GM12878 (cell line): ENCODE measurements at regions not wholly inside any gene's neighbourhood (a gene's known extent, or its start where the extent isn't known, plus 50 kb on each side); places are given as distances from the start of the nearest gene placed in this dataset.

Experiments
- ATAC-seq: fragments of 200-7000 bp; cut with Tn5 transposase; 3 replicates; pipeline ENCODE4 v1.9.1; 2020; ENCODE audit warnings: mild to moderate bottlenecking, moderate library complexity
- BruUV-seq: library from RNA; stranded (reverse); fragments of 400-500 nt; replicated peaks from 2 replicates; lab custom pipeline; 2021; lab: Mats Ljungman, UMichigan
- CTCF ChIA-PET: fragments of 300-600 bp; sonication (Branson Sonifier 250); formaldehyde crosslinking; extraction: SDS; loops from one replicate; lab custom pipeline; 2021; ENCODE audit warnings: inconsistent platforms; lab: Yijun Ruan, JAX
- POLR2A ChIA-PET: fragments of 350-600 bp; formaldehyde crosslinking; extraction: SDS; loops from one replicate; lab custom pipeline; 2021; ENCODE audit warnings: inconsistent platforms; lab: Charles Lee
- RAD21 ChIA-PET: fragments of 300-600 bp; sonication (Branson Sonifier 250); formaldehyde crosslinking; loops from one replicate; lab custom pipeline; 2023; ENCODE audit warnings: antibody characterized with exemption; ENCODE audit not compliant: unreplicated experiment; lab: Charles Lee
- SMC1A ChIA-PET: fragments of 300-600 bp; sonication (Branson Sonifier 250); formaldehyde crosslinking; loops from one replicate; lab custom pipeline; 2023; ENCODE audit not compliant: unreplicated experiment, uncharacterized antibody; lab: Charles Lee
- DNase-seq: peaks from one replicate; pipeline ENCODE4 v3.0.0-alpha.2; 2011; ENCODE audit warnings: low read depth, low spot score
- FAIRE-seq: peaks from 3 replicates; lab custom pipeline; 2011; peaks lifted over from hg19 to GRCh38; lab: Jason Lieb, UNC
- H2AFZ ChIP-seq: 2 replicates; pipeline ENCODE4 v1.6.0; 2011; ENCODE audit warnings: low read depth, low read length, control low read depth; ENCODE audit not compliant: control insufficient read depth
- H3K27ac ChIP-seq: 2 replicates; pipeline ENCODE4 v1.5.1; 2011; ENCODE audit warnings: control low read depth; ENCODE audit not compliant: control insufficient read depth, insufficient read depth
- H3K27me3 ChIP-seq, 2 experiments: replicated peaks in 1 of 2; 2 replicates each; pipeline versions ENCODE4 v1.6.0 to v1.6.1; 2011; ENCODE audit warnings: low read length in 1 of 2; ENCODE audit not compliant: control insufficient read depth in 2 of 2, insufficient read depth in 2 of 2
- H3K36me3 ChIP-seq, 2 experiments: 2 replicates each; pipeline ENCODE4 v1.5.1; 2011; ENCODE audit warnings: low read length in 1 of 2; ENCODE audit not compliant: control insufficient read depth in 2 of 2, insufficient read depth in 2 of 2
- H3K4me1 ChIP-seq: 2 replicates; pipeline ENCODE4 v1.6.1; 2011; ENCODE audit warnings: mild to moderate bottlenecking, low read length, moderate library complexity, mixed read lengths; ENCODE audit not compliant: control insufficient read depth, insufficient read depth
- H3K4me2 ChIP-seq: 2 replicates; pipeline ENCODE4 v1.6.0; 2011; ENCODE audit warnings: control low read depth; ENCODE audit not compliant: control insufficient read depth, insufficient read depth
- H3K4me3 ChIP-seq: fragments of 200-600 bp; sonication (generic); 2 replicates; pipeline ENCODE4 v1.5.1; 2016
- H3K79me2 ChIP-seq: 2 replicates; pipeline ENCODE4 v1.6.0; 2011; ENCODE audit warnings: low read length; ENCODE audit not compliant: control insufficient read depth, insufficient read depth
- H3K9ac ChIP-seq: 2 replicates; pipeline ENCODE4 v1.8.0; 2011; ENCODE audit warnings: low read length, control low read depth, mixed read lengths; ENCODE audit not compliant: control insufficient read depth, insufficient read depth
- H3K9me3 ChIP-seq: replicated peaks from 3 replicates; pipeline ENCODE4 v1.5.1; 2011; ENCODE audit warnings: mild to moderate bottlenecking, low read length; ENCODE audit not compliant: control insufficient read depth, insufficient read depth
- H4K20me1 ChIP-seq: 2 replicates; pipeline ENCODE4 v1.6.0; 2011; ENCODE audit not compliant: control insufficient read depth, insufficient read depth
- ASH2L ChIP-seq: fragments of 300-600, 200-600 bp; sonication (generic); IDR thresholded peaks from 2 replicates; pipeline ENCODE4 v1.6.1; 2017; ENCODE audit warnings: low read depth, mild to moderate bottlenecking, borderline replicate concordance
- BRCA1 ChIP-seq: IDR thresholded peaks from 2 replicates; pipeline ENCODE4 v1.6.1; 2011; ENCODE audit warnings: low read depth, low read length, improper control_type of control experiment
- CHD1 ChIP-seq: IDR thresholded peaks from 2 replicates; pipeline ENCODE4 v1.6.1; 2012; ENCODE audit warnings: low read depth, low read length, improper control_type of control experiment
- LARP7 ChIP-seq: fragments of 450-650 bp; IDR thresholded peaks from 2 replicates; pipeline ENCODE4 v1.6.1; 2017; ENCODE audit warnings: mild to moderate bottlenecking
- MXI1 ChIP-seq: fragments of 150-350 bp; IDR thresholded peaks from 2 replicates; pipeline ENCODE4 v1.6.1; 2011; ENCODE audit warnings: low read depth, mild to moderate bottlenecking, inconsistent platforms, low read length, improper control_type of control experiment
- NKRF ChIP-seq: fragments of 450-650 bp; conservative IDR thresholded peaks from 2 replicates; pipeline ENCODE4 v1.6.1; 2017; ENCODE audit warnings: mild to moderate bottlenecking, moderate library complexity
- PML ChIP-seq: IDR thresholded peaks from 2 replicates; pipeline ENCODE4 v1.6.1; 2012; ENCODE audit warnings: low read length, inconsistent platforms
- POLR2AphosphoS2 ChIP-seq: IDR thresholded peaks from 2 replicates; pipeline ENCODE4 v1.6.1; 2011; ENCODE audit warnings: low read depth, mild to moderate bottlenecking, low read length, improper control_type of control experiment, moderate library complexity
- POLR2AphosphoS5 ChIP-seq: IDR thresholded peaks from 2 replicates; pipeline ENCODE4 v1.6.1; 2011; ENCODE audit warnings: mild to moderate bottlenecking, low read length, inconsistent platforms
- RUNX3 ChIP-seq: IDR thresholded peaks from 2 replicates; pipeline ENCODE4 v1.6.1; 2012; ENCODE audit warnings: low read length, inconsistent platforms
- TCF7 ChIP-seq: IDR thresholded peaks from 2 replicates; pipeline ENCODE4 v1.6.1; 2014; ENCODE audit warnings: antibody characterized with exemption, borderline replicate concordance
- YBX1 ChIP-seq: fragments of 450-650 bp; IDR thresholded peaks from 2 replicates; pipeline ENCODE4 v1.6.1; 2016; ENCODE audit warnings: antibody characterized with exemption
- ZNF384 ChIP-seq: IDR thresholded peaks from 2 replicates; pipeline ENCODE4 v1.6.1; 2012; ENCODE audit warnings: low read depth, mild to moderate bottlenecking, low read length, improper control_type of control experiment, borderline replicate concordance
- ZSCAN29 ChIP-seq: fragments of 450-650 bp; IDR thresholded peaks from 2 replicates; pipeline ENCODE4 v1.6.1; 2017; ENCODE audit warnings: mild to moderate bottlenecking, moderate library complexity
- WGBS: methylation state at CpG from one replicate; pipeline ENCODE4 v1.1.6; 2016; ENCODE audit warnings: low lambda C conversion rate; ENCODE audit not compliant: insufficient replicate concordance, insufficient coverage; ENCODE audit errors: missing lambda C conversion rate; 5-methylcytosine and 5-hydroxymethylcytosine counted together
- in situ Hi-C: fragments of 300-500 bp; cut with MboI; formaldehyde crosslinking; loops from 9 replicates; pipeline ENCODE4 v1.14.3; 2018; ENCODE audit warnings: mixed read lengths
- intact Hi-C: fragments of 100-400 bp; cut with micrococcal nuclease; formaldehyde crosslinking; loops from one replicate; pipeline ENCODE4 v1.14.2; 2022; ENCODE audit not compliant: unreplicated experiment
- TF ChIP-seq, protein P1 (sequence below): fragments of 450-650 bp; formaldehyde crosslinking; IDR thresholded peaks from 2 replicates; pipeline ENCODE4 v1.4.0; 2022; ENCODE audit warnings: mild to moderate bottlenecking, moderate library complexity
- TF ChIP-seq, protein P2 (sequence below): IDR thresholded peaks from 2 replicates; pipeline ENCODE4 v1.6.1; 2011; ENCODE audit warnings: low read depth, low read length, improper control_type of control experiment, borderline replicate concordance
- TF ChIP-seq, protein P3 (sequence below): fragments of 450-650 bp; formaldehyde crosslinking; IDR thresholded peaks from 2 replicates; pipeline ENCODE4 v1.4.0; 2020; ENCODE audit warnings: mild to moderate bottlenecking, moderate library complexity

DNA sequence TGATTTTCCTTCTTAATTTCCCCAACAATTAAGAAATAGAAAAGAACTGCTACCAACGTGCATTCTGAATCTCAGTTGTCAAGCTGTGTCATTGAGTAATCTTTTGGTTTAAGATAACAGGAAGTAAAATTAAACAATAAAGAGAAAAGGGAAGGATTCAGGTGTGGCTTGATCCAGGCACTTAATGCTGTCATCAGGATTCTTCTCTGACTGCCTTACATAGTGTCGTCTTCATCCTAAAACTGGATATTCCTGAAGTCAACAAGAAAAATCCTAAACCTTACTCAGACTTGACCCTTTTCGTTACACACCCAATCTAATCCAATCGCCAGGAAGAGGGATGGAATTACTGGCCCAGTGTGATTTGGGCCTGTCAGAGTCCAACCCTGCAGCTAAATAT is 443.8 kb downstream of the MED13L start:
- no peak overlapping the region for H3K27ac ChIP-seq
- no peaks in the 10 kb centered on the region for H3K9me3 ChIP-seq
- in situ Hi-C loops (no loop called here), intact Hi-C loops (no loop called here)
- no peak overlapping the region for H3K9ac ChIP-seq
- SMC1A ChIA-PET, result no interaction called here
- ATAC-seq, result no peak
- no peaks in the 10 kb centered on the region for H3K36me3 ChIP-seq
- 18% methylated on average over 4 of the region's 4 CpGs for WGBS
- no peaks in the 10 kb centered on the region for H3K4me1 ChIP-seq
- H3K79me2 ChIP-seq, result no peaks in the 10 kb centered on the region
- no peak overlapping the region for H2AFZ ChIP-seq
- RAD21 ChIA-PET, result interaction anchor here (0.7 kb wide), 1 partner anchor 167 kb away, joined by 3 read pairs; no protein-coding TSS in a partner anchor
- no peaks in the 10 kb centered on the region for H4K20me1 ChIP-seq
- H3K4me2 ChIP-seq, result no peak overlapping the region
- BruUV-seq, result no TSS peak
- no peaks in the 10 kb centered on the region for H3K27me3 ChIP-seq
- DNase-seq, result no peak
- CTCF ChIA-PET, result no interaction called here
- H3K4me3 ChIP-seq, result no peak overlapping the region
- no peak for FAIRE-seq
- POLR2A ChIA-PET, result no interaction called here
- TF ChIP-seq MXI1, result no peak
- TF ChIP-seq YBX1, result no peak
- TF ChIP-seq, protein P1, sequence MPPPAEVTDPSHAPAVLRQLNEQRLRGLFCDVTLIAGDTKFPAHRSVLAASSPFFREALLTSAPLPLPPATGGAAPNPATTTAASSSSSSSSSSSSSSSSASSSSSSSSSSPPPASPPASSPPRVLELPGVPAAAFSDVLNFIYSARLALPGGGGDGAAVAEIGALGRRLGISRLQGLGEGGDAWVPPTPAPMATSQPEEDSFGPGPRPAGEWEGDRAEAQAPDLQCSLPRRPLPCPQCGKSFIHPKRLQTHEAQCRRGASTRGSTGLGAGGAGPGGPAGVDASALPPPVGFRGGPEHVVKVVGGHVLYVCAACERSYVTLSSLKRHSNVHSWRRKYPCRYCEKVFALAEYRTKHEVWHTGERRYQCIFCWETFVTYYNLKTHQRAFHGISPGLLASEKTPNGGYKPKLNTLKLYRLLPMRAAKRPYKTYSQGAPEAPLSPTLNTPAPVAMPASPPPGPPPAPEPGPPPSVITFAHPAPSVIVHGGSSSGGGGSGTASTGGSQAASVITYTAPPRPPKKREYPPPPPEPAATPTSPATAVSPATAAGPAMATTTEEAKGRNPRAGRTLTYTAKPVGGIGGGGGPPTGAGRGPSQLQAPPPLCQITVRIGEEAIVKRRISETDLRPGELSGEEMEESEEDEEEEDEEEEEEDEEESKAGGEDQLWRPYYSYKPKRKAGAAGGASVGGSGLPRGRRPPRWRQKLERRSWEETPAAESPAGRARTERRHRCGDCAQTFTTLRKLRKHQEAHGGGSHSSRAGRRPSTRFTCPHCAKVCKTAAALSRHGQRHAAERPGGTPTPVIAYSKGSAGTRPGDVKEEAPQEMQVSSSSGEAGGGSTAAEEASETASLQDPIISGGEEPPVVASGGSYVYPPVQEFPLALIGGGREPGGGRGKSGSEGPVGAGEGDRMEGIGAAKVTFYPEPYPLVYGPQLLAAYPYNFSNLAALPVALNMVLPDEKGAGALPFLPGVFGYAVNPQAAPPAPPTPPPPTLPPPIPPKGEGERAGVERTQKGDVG (CRISPR knock-in tag), result no peak
- TF ChIP-seq ASH2L, result no peak
- TF ChIP-seq ZSCAN29, result no peak
- TF ChIP-seq, protein P2, sequence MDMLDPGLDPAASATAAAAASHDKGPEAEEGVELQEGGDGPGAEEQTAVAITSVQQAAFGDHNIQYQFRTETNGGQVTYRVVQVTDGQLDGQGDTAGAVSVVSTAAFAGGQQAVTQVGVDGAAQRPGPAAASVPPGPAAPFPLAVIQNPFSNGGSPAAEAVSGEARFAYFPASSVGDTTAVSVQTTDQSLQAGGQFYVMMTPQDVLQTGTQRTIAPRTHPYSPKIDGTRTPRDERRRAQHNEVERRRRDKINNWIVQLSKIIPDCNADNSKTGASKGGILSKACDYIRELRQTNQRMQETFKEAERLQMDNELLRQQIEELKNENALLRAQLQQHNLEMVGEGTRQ, result no peak
- TF ChIP-seq POLR2AphosphoS2, result no peak
- TF ChIP-seq ZNF384, result no peak
- TF ChIP-seq, protein P3, sequence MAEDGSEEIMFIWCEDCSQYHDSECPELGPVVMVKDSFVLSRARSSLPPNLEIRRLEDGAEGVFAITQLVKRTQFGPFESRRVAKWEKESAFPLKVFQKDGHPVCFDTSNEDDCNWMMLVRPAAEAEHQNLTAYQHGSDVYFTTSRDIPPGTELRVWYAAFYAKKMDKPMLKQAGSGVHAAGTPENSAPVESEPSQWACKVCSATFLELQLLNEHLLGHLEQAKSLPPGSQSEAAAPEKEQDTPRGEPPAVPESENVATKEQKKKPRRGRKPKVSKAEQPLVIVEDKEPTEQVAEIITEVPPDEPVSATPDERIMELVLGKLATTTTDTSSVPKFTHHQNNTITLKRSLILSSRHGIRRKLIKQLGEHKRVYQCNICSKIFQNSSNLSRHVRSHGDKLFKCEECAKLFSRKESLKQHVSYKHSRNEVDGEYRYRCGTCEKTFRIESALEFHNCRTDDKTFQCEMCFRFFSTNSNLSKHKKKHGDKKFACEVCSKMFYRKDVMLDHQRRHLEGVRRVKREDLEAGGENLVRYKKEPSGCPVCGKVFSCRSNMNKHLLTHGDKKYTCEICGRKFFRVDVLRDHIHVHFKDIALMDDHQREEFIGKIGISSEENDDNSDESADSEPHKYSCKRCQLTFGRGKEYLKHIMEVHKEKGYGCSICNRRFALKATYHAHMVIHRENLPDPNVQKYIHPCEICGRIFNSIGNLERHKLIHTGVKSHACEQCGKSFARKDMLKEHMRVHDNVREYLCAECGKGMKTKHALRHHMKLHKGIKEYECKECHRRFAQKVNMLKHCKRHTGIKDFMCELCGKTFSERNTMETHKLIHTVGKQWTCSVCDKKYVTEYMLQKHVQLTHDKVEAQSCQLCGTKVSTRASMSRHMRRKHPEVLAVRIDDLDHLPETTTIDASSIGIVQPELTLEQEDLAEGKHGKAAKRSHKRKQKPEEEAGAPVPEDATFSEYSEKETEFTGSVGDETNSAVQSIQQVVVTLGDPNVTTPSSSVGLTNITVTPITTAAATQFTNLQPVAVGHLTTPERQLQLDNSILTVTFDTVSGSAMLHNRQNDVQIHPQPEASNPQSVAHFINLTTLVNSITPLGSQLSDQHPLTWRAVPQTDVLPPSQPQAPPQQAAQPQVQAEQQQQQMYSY (CRISPR knock-in tag), result no peak
- no peak for TF ChIP-seq POLR2AphosphoS5
- TF ChIP-seq CHD1, result no peak
- TF ChIP-seq NKRF, result no peak
- no peak for TF ChIP-seq BRCA1
- no peak for TF ChIP-seq LARP7
- TF ChIP-seq TCF7, result no peak
- TF ChIP-seq PML, result no peak
- no peak for TF ChIP-seq RUNX3
